ENCODE measurements at regions not wholly inside any gene's neighbourhood (a gene's known extent, or its start where the extent isn't known, plus 50 kb on each side); places are given as distances from the start of the nearest gene placed in this dataset.

DNA sequence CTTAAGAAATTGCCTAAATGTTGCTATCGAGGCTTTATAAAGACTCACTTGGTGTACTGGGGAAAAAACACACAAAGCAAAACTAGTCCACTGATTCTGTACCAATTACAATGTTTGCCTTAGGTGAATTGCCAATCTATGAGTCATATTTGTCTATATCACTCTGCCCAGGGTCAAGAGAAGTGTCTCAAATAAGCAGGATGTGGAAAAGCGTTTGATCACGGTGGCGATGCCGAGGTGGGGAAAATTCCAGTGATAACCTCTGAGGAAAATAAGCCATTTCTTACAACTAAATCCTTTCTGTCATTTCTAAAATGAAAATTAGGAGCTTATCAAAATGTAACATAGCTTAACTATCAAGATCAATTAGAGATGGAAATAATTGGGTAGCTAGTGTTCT, 148.6 kb upstream of the DIO3 start (continued):
- peak; percentile 99 for TF ChIP-seq FOSL2 (CRISPR knock-in tag; IDR thresholded peaks at IDR 0.05)
- peak; percentile 91 for TF ChIP-seq GATAD2A (CRISPR knock-in tag; IDR thresholded peaks at IDR 0.05)
- peak; percentile 86 for TF ChIP-seq JUNB (CRISPR knock-in tag; IDR thresholded peaks at IDR 0.05; ENCODE audit: borderline replicate concordance)
- TF ChIP-seq CREM (IDR thresholded peaks at IDR 0.05): peak; percentile 56; the same call in 1 of the 2 replicates
- no peak for TF ChIP-seq CREM (CRISPR knock-in tag; IDR thresholded peaks at IDR 0.05)
- no peak for TF ChIP-seq YY1 (IDR thresholded peaks at IDR 0.05; ENCODE audit: insufficient read depth, insufficient replicate concordance, low read depth, low read length)
- TF ChIP-seq, protein P1, sequence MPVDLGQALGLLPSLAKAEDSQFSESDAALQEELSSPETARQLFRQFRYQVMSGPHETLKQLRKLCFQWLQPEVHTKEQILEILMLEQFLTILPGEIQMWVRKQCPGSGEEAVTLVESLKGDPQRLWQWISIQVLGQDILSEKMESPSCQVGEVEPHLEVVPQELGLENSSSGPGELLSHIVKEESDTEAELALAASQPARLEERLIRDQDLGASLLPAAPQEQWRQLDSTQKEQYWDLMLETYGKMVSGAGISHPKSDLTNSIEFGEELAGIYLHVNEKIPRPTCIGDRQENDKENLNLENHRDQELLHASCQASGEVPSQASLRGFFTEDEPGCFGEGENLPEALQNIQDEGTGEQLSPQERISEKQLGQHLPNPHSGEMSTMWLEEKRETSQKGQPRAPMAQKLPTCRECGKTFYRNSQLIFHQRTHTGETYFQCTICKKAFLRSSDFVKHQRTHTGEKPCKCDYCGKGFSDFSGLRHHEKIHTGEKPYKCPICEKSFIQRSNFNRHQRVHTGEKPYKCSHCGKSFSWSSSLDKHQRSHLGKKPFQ (CRISPR knock-in tag; IDR thresholded peaks at IDR 0.05; ENCODE audit: insufficient replicate concordance): no peak
- TF ChIP-seq CBX2 (IDR thresholded peaks at IDR 0.05; ENCODE audit: low read depth, low read length): no peak
- no peak for TF ChIP-seq CBX2 (CRISPR knock-in tag; IDR thresholded peaks at IDR 0.05; ENCODE audit: low read depth)
- TF ChIP-seq FOXP1 (IDR thresholded peaks at IDR 0.05): no peak
- peak; percentile 85 for TF ChIP-seq FOXP1 (CRISPR knock-in tag; IDR thresholded peaks at IDR 0.05)
- TF ChIP-seq, protein P2, sequence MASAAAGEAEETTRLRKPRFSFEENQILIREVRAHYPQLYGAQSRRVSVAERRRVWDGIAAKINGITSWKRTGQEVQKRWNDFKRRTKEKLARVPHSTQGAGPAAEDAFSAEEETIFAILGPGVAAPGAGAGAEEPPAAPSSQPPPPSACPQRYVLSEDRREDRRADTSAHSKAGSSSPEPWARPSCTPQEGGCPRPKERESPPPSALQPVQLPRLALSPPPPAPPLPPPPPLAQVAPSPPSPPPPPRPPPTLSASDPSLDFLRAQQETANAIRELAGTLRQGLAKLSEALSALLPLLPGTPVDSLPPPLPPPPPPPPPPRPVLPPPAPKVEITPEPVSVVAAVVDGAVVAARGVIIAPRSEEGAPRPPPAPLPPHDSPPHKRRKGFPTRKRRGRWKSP (CRISPR knock-in tag; IDR thresholded peaks at IDR 0.05): no peak
- TF ChIP-seq NFIB (CRISPR knock-in tag; IDR thresholded peaks at IDR 0.05; ENCODE audit: borderline replicate concordance): no peak
- TF ChIP-seq, protein P3, sequence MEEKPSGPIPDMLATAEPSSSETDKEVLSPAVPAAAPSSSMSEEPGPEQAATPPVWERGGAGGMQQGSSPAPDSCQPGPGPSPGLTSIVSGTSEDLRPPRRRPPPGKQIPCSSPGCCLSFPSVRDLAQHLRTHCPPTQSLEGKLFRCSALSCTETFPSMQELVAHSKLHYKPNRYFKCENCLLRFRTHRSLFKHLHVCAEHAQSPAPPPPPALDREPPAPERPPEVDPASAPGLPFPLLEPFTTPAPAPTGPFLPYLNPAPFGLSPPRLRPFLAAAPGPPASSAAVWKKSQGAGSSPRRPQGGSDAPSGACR (CRISPR knock-in tag; IDR thresholded peaks at IDR 0.05): no peak
- no peak for TF ChIP-seq MZF1 (CRISPR knock-in tag; IDR thresholded peaks at IDR 0.05; ENCODE audit: borderline replicate concordance)
- TF ChIP-seq MED1 (CRISPR knock-in tag; IDR thresholded peaks at IDR 0.05): peak; percentile 79
- no peak for TF ChIP-seq HNRNPLL (IDR thresholded peaks at IDR 0.05; ENCODE audit: low read depth, low read length, poor library complexity, severe bottlenecking)
- 0 out of 2 replicates have a peak, but pooled peaks have one; percentile 35 for TF ChIP-seq NR2C2 (CRISPR knock-in tag; IDR thresholded peaks at IDR 0.05; ENCODE audit: borderline replicate concordance)
- peak; percentile 44; the same call in 1 of the 2 replicates for TF ChIP-seq KDM3A (CRISPR knock-in tag; IDR thresholded peaks at IDR 0.05; ENCODE audit: low read depth)
- TF ChIP-seq NFKB2 (CRISPR knock-in tag; IDR thresholded peaks at IDR 0.05; ENCODE audit: borderline replicate concordance): no peak
- TF ChIP-seq, protein P4, sequence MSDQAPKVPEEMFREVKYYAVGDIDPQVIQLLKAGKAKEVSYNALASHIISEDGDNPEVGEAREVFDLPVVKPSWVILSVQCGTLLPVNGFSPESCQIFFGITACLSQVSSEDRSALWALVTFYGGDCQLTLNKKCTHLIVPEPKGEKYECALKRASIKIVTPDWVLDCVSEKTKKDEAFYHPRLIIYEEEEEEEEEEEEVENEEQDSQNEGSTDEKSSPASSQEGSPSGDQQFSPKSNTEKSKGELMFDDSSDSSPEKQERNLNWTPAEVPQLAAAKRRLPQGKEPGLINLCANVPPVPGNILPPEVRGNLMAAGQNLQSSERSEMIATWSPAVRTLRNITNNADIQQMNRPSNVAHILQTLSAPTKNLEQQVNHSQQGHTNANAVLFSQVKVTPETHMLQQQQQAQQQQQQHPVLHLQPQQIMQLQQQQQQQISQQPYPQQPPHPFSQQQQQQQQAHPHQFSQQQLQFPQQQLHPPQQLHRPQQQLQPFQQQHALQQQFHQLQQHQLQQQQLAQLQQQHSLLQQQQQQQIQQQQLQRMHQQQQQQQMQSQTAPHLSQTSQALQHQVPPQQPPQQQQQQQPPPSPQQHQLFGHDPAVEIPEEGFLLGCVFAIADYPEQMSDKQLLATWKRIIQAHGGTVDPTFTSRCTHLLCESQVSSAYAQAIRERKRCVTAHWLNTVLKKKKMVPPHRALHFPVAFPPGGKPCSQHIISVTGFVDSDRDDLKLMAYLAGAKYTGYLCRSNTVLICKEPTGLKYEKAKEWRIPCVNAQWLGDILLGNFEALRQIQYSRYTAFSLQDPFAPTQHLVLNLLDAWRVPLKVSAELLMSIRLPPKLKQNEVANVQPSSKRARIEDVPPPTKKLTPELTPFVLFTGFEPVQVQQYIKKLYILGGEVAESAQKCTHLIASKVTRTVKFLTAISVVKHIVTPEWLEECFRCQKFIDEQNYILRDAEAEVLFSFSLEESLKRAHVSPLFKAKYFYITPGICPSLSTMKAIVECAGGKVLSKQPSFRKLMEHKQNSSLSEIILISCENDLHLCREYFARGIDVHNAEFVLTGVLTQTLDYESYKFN (CRISPR knock-in tag; conservative IDR thresholded peaks at IDR 0.05): peak; percentile 71
- TF ChIP-seq U2AF2 (IDR thresholded peaks at IDR 0.05; ENCODE audit: low read depth, low read length): no peak
- TF ChIP-seq RFX3 (CRISPR knock-in tag; IDR thresholded peaks at IDR 0.05): no peak
- TF ChIP-seq ZNF720 (CRISPR knock-in tag; IDR thresholded peaks at IDR 0.05): no peak
- peak; percentile 21; the same call in 1 of the 2 replicates for TF ChIP-seq ZNF878 (CRISPR knock-in tag; IDR thresholded peaks at IDR 0.05)
- TF ChIP-seq NONO (IDR thresholded peaks at IDR 0.05): no peak
- TF ChIP-seq NONO (CRISPR knock-in tag; conservative IDR thresholded peaks at IDR 0.05): no peak
- TF ChIP-seq CBFB (CRISPR knock-in tag; IDR thresholded peaks at IDR 0.05): peak; percentile 48; the same call in 1 of the 2 replicates
